Activated CD4-positive, CD25-positive, alpha-beta regulatory T cell treated with anti-CD3 and anti-CD28 coated beads, Interleukin-2, amount 50 U/mL, for 72 hours (primary cell): ENCODE measurements at regions not wholly inside any gene's neighbourhood (a gene's known extent, or its start where the extent isn't known, plus 50 kb on each side); places are given as distances from the start of the nearest gene placed in this dataset.

ENCODE experiments used
- DNase-seq: peaks from one replicate; pipeline ENCODE4 v3.0.0; 2021

DNA sequence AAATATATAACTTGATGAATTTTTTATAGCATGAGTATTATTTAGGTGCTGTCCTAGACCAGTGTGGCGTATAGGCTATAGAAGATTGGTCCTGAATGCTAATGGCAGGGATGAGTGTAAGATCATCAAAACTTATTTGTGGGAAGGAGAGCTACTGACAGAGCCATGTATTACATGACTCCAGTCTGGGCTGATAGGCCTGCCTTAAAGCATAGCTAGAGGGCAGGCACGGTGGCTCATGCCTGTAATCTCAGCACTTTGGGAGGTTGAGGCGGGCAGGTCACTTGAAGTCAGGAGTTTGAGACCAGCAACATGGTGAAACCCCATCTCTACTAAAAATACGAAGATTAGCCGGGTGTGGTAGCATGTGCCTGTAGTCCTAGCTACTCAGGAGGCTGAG is 198.1 kb upstream of the KLF14 start:
- DNase-seq, result no peak

DNA sequence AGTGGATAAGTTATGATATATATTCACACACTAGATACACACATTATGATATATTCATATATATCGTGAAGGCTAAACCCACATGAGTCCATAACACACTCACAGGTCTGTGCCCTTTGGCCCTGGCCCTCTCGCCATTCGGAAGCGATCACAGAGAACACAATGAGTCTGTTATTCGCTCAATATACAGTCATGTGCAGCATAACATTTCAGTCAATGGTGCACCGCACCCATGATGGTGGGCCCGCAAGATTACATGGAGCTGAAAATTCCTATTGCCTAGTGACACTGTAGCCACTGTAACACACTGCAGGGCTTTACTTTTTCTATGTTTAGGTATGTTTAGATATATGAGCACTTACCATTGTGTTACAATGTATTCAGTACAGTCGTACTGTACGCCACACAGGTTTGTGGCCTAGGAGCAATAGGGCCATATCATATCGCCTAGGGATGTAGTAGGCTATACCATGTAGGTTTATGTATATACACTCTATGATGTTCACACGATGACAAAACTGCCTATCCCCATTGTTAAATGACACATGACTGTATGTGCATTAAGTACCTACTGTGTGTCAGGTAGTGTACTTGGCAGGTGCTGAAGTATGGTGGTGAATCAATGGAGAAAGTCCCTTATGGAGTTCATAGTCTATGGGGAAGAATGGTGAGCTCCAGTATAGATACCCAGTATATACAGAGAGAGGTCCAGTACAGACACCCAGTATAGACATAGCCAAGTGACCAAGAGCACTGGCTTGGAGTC is 198.8 kb upstream of the KLF14 start:
- no peak for DNase-seq

DNA sequence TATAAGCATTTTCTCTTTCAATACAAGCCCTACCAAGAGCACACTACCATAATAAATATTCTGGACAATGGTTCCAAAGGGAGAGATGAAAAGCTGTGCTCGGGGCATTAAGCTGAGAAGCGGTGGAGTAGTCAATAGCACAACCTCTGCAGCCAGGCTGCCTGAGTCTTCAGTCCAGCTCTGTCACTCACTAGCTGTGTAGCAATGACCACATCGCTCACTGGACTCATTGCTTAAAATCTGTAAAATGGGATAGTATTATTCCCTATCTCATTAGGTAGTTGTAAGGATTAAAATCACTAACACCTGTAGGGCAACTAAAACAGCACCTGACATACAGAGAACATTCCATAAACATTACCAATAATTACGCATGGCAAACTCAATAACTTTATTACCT is 199.9 kb upstream of the KLF14 start:
- DNase-seq, result no peak

DNA sequence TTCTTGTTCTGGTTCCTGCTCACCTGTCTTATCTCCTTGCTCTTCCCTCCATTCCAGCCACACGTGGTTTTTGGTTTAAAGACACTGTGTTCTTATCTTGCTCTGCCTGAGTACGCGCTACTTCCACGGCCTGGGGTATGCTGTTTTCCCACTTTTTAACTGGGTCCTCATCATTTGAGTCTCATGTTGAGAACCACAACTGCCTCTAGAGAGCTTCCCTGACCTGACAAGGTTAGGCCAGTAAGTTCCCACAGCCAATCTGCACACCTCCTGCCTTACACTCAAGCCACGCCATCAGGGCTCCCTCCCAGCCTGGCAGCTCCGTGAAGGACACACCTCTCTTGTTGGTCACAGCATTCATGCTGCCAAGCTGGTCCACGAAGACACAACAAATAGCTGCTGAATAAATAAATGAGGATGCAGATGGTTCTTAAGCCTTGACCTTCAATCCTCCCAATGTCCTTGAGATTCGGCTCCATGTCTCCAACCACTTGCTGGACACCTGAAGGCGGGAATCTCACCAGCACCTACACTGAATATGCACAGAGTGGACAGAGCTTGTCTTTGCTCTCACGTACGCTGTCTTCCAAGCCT is 201.7 kb upstream of the KLF14 start:
- no peak for DNase-seq

DNA sequence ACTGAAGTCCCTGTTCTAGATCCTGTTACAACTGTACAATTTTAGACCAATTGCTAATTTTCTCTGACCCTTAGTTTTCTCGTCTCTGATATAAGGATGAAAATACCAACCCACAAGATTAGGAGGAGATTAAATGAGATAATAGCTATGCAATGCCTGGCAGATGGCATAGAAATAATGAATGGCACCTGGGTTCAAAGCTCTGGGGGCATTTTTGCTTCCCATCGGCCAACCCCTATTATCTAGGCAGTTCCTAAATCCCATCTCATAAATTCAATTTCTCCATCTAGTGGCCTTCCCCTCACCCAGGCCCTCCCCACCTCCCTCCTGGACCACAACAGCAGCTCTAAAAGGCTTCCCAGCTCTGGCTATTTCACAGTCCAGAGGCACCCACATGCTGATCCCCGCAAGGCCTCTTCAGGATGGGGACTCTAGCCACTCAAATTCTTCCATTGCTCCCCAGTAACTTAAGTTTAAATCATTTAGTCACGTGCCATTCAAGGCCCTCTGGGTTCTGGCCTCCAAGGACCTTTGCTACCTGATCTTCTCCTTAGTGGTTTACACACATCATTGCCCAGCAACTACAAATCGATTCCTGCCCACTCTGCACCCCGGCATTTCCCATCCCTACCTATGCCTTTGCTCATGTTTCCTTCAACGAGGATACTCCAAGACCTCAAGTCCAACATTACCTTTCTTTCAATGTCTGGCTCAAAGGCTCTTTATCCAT is 202.4 kb upstream of the KLF14 start:
- DNase-seq, result no peak

DNA sequence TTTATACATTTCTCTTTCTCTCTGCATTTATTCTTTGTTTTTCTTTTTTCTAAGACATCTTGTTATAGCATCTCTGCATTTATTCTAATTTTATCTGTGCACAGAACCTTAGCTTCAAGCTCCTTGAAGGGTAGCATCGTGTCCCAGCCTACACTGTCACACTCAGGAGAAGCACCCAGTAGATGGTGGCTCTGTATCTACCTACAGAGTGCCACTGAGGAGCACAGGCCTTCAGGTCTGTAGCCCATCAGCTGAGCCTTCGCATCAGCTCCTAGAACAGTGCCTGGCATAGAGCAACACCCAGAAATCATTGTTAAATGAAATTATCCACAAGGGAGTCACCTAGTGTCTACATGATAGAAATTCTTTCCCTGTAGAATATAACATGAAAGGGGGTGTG is 203.0 kb upstream of the KLF14 start:
- no peak for DNase-seq

DNA sequence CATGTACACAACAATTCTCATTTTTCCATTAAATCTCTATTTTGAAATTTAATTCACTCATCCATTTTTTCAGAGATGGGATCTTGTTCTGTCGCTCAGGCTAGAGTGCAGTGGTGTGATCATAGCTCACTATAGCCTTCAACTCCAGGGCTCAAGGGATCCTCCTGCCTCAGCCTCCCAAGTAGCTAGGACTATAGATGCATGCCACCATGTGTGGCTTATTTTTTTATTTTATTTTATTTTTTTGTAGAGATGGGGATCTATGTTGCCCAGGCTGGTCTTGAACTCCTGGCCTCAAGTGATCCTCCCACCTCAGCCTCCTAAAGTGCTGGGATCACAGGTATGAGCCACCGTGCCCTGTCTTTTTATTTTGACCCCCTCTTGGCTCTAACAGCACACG is 203.8 kb upstream of the KLF14 start:
- DNase-seq, result no peak

DNA sequence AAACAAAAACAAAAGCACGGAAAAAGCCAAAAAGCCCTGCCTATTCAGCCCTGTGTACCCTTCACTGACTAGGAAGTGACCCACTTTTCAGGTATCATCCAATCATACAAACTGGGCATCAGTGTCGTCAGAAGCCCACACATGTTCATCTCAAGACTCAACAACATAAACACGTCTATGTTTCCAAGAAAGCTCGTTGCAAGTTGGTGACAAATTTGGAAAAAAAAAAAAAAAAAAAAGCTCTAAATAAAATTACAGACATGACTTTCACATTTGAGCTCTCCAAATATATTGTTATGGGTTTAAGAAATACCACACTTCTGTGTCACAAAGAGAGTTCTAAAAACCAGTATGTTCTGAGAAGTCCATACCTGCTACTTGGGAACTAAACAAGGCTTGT is 204.7 kb upstream of the KLF14 start:
- no peak for DNase-seq

DNA sequence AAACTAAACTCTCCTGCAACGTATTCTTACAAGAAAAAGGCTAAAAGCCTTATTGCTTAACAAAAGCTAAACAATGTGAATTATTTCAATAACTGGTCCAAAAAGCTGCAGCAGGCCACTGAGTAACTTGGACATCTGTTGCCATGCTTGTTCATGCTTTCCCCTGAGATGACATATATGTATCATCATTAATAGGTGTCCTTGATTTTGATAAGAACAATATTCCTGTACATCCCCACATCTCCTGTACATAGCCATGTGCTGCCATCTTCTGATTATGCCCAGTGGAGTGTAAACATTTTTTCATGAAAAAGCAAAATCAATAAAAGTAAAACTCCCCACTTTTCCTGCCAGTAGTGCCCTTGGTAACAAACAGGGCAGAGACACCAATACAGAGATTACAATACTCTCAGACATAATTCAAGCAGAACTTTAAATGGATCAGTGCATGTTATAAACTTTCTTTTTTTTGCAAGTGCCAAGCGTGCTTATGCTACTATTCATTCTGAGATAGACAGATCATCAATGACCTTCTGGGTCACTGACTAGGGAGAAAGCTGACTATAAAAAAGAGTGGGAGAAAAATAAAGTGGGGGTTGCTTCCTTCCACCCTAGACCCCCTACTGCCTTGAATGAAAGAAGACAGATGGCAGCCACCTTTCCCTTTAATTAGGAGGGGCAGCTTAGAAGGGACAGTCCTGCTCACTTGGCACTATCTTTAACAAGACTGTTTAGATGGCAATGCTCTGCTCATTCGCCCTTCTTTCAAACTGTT is 205.5 kb upstream of the KLF14 start:
- DNase-seq, result no peak

DNA sequence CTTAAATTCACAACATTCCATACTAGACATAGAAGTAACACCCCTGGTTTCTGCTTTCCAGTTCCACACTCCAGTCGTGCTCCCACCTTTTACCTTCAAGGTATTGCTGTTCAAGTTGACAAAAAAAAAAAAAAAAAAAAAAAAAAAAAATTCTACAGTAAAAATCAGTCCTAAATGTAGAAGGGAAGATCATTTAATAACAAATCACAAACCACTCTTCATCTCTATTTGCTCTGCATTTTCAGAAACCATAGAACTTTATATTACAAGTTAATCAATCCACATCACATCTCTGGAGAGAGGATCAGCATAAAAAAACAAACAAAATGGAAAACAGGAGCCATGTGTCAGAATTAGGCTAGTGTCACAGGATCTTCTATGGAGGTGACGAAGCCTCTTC is 206.3 kb upstream of the KLF14 start:
- no peak for DNase-seq

DNA sequence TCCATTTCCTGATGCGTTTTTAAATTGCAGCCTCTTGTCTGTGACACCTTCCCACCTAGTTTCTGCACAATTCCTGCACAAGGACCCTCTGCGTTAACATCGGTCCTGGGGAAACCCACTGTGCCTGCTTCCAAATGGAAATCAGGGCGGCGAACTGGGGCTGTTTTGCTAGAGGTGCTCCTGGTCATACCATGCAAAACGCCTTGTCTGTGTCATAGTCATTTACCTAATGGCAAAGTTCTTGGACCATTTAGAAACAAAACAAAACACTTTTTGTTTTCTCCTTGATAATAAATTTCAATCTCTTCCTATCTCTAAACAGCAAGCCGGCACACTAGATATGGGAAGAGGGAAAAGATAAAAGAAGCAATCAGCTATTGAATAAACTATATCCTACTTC is 206.9 kb upstream of the KLF14 start:
- DNase-seq, result no peak

DNA sequence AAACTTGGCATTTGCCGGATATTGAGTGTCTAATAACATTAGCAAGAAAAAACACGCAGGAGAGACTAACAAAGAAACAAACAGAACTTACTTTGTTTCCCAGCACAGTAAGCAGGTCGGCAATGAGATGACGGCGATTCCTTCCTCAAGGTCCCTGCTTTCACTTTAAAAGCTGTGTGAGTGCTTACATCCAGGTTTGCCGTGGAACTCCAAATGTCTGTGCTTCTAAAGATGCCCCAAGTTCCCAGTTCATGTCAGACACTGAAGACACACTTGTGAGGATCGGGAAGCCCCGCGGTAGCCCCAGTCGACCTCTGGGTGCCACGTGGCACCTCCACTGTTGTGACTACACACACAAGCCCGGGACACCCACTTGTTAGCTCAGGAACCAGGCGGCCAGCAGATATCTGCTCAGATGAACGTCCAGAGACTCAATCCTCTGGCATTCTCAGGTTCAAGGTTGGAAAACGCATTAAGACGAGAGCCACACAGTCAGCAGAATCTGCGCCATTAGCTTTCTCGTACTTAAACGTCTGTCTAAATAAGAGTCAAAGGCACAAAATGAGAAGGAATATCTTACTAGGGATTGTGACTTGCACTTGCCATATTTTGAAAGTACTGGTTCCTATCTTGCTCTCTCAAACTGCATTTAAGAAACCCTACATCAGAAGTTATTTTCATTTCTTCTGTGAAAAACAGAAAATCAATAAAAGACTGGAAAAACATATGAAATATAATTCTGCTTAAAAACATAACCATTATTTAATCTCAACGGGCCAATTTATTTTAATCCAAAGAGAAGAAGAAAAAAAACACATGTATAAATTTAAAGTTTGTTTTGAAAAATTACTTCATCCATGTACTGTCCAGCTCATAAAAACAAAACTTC is 207.6 kb upstream of the KLF14 start:
- no peak for DNase-seq

DNA sequence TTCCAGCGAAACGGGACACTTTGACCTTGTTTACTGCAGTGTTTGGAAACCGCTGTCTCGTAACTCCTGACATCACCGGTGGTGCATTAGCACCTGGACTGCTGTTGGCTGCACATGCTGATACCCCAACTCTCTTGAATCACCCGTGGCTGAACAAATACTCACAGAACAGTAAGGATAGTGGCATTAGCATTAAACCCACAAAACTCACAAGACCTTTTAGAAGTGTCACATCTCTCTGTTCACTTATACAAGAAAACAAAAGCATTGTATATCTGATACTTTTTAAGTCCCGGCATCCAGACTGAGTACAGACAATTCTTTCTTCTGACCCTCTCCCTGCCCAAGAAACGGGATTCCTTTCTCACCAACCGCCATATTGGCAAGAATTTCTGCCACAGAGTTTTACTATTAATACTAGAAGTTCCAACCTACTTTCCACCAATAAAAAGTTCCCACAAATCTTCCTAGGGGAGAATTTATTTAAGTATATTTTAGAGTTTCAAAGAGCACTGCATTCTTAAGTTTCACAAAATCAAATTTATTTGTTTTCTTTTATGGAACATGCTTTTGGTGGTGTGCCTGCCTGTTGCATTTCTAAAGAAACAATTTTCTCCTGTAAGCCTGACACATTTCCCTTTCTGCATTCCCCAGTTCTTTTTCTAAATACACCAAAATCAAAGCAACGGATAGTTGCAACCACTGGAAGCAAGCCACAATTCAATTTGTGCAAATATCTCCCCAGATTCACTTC is 208.4 kb upstream of the KLF14 start:
- DNase-seq, result no peak

DNA sequence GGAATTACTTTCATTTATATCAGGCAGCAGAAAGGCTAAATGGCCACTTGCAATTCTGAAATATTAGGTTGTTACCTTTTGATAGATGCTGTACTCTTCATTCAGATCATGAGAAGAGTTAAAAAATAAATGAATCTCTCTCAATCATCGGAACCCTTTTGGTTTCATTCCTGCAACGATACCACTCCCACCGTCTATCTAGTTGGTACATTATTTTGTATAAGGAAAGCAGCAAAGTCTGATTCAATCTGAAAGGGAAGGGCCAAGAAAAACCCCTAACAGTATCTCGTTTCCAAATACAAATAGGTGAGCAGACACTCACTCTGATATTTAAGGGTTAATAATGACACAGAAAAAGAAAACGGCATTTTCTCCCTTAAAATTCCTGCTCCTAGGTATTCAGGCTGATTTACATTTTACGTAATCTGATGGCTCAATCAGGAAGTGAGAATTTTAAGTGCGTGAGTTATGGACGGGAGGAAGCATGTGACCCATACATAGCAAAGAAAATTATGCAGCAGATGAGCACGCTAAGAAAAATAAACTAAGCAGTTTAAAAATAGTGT is 209.4 kb upstream of the KLF14 start:
- DNase-seq, result no peak

DNA sequence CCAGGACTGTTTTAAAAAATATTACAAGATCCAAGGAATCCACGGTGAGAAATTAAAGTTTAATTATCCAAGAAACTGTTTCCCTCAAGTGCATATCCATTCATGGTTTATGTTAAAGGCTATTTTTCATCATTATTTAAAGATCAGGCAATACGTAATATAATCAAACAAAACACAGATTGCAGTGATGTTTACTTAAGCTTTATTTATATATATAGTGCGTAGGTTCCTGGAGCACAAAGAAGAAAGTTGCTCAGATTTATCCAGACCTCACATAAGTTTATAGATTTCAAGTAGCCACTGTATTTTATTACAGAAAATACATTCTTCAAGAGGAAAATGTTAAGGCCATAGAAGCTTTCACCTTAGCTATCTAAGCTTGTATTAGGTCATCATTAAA is 210.0 kb upstream of the KLF14 start:
- DNase-seq, result no peak

DNA sequence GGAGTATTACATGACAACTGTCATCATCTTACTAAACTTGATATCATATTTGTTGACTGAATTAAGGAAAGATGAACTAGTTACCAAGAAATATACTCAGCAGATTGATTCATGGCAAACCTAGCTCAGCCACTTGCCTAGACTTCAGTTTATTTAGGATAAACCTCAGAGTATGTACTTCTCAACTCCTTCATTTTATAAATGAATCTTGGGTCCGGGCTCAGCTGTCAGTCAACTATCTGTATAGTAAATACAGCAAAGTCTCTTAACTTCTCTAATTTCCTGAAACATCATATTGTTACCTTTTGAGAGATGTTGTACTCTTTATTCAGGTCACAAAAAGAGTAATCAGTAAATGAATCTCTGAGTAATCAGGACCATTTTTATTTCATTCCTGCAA is 211.0 kb upstream of the KLF14 start:
- DNase-seq, result no peak

DNA sequence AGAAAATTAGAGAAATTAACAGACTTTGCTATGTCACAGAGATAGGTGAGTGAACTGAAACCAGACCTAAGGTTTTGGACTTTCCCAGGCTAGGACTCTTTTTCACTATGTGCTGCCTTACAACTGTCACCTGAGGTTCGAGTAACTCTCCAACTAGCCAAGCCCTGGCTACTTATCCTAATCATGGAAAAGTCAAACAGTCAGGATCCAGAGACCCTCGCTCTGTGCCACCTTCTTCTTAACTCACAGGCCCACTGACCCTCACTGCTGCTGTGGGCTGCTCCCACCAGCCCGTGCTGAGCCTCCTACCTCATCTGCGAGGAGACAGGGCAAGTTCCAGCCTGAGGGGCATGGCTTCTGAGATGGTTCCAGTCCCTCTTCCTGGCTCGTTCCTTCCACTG is 211.4 kb upstream of the KLF14 start:
- no peak for DNase-seq

DNA sequence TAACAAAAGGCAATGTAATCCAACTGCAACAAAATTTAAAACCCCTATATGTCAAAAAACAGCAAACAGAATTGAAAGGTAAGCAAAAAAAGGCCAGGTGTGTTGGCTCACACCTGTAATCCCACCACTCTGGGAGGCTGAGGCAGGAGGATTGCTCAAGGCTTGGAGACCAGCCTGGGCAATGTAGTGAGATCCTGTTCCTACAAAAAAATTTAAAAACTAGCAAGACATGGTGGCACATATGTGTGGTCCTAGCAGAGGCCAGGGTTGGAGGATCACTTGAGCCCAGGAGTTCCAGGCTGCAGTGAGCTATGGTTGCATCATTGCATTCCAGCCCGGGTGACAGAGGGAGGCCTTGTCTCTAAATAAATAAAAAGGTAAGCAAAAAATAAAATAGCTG is 212.1 kb upstream of the KLF14 start:
- no peak for DNase-seq

DNA sequence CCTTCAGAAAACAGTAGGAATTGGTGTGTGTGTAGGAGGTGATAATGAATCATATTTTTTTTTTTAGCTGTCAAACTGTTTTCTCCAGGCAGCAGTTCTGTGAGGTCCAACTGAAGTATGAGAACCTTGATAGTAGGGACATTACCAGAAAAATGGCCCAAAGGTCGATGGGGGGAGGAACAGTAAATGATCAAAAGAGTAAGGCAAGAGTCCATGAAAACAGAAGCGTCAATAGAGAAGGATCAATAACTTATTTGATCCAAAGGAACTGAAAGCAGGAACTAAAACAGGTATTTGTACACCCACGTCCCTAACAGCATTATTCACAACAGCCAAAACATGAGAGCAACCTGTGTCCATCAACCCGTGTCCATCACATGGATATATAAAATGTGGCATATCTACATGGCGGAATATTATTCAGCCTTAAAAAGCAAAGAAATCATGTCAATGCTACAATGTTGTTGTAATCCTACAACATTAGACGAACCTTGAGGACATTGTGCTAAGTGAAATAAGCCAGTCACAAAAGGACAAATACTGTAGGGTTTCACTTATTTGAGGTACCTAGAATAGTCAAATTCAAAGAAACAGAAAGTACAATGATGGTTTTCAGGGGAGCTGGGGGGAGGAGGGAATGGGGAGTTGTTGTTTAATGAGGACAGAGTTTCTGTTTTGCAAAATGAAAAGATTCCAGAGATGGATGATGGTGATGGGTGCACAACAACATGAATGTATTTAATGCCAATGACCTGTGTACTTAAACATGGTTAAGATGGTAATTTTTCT is 214.0 kb upstream of the KLF14 start:
- DNase-seq, result no peak

DNA sequence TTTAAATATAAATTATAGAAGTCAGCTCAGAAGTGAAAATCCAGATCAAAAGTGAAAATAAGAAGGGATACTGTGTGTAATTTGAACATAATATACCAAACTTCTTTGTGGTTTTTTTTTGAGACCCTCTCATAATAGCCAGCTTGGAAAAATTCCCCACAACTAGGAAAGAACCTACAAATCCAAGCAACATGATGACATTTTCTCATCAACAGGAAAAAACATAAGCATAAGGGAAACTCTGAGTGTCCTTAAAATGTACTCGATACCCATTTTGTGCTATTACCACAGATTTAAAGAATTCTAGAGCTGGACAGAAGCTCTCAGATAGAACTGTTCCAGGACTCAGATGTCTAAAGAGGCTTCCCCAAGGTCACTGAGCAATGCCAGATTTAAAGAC is 214.8 kb upstream of the KLF14 start:
- DNase-seq, result no peak

DNA sequence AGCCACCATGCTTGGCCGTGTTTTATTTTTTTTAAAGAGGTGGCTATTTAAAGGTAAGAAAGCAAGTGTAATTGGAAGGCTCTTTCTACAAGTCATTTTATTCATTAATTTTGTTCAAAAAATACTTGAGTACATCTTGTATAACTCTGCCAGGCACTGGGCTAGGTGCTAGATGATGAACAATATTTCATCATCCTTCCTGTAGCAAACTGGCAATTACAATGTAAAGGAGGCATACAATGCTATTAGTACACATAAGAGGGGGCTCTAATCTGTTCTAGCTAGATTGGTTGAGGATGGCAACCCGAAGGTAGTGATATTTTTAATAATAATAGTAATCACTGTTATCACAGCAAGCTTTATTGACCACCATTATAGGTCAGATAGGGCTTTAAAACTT is 215.5 kb upstream of the KLF14 start:
- DNase-seq, result no peak
